Tibial nerve (tissue), 3 donors: ENCODE measurements at regions not wholly inside any gene's neighbourhood (a gene's known extent, or its start where the extent isn't known, plus 50 kb on each side); places are given as distances from the start of the nearest gene placed in this dataset.

ENCODE experiments used
- CTCF ChIP-seq, 5 experiments: fragments of 200-600 bp in 3 of 5; fragments of 450-650 bp in 2 of 5; sonication (generic) in 3 of 5; IDR thresholded peaks; one replicate each; pipeline ENCODE4 v1.5.1; 2016 to 2019; ENCODE audit warnings: antibody characterized with exemption in 5 of 5, mild to moderate bottlenecking in 3 of 5, moderate library complexity in 2 of 5
- POLR2A ChIP-seq, 2 donors: fragments of 450-650 bp; IDR thresholded peaks; one replicate each; pipeline ENCODE4 v1.6.1; 2017; ENCODE audit warnings: antibody characterized with exemption in 2 of 2, mild to moderate bottlenecking in 2 of 2, moderate library complexity in 2 of 2

DNA sequence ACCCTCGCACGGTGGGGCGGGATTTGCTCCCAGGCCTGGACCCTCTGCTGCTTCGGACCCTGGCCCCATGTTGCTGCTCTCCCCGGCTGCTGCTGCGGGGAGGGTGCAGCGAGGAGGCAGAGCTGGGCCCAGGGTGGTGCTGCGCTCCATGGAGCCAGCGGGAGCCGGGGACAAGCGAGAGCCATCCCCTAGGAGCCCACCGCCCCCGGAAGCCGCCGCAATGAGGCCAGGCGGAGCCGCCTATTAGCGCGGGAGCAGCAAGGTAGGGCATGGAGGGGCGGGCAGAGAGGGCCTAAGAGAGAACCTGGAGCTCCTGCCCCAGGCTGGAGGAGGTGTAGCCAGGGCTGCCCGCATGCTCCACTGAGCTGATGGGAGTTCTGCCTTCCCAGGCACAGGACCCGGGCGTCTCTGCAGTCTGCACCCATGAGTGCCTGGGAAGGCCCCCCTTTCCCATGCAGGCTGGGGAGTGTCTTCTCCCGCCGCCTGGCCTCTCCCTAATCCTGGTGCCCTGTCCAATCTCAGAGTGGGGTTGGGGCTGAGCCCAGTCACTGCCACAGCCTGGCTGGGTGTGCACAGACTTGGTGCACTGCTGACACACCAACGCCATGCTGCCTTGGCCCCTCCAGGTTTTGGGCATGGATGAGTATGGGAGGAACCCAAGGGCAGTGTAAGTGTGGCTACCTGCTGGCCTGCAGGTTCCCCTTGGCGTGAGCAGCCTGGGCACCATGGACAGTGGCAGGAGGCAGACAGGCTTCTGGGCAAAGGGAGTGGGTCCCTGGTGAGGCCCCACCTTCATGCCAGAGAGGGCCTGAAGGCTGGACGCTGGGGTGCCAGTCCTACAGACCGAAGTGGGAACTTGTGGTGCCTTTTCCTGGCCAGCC is 360.6 kb upstream of the MAP3K7 start:
- TF ChIP-seq CTCF (IDR thresholded peaks at IDR 0.05) (no peak), POLR2A (IDR thresholded peaks at IDR 0.05) (no peak)
